Activated CD8-positive, alpha-beta memory T cell treated with anti-CD3 and anti-CD28 coated beads, Interleukin-2, amount 50 U/mL, for 24 hours (primary cell): ENCODE measurements at regions not wholly inside any gene's neighbourhood (a gene's known extent, or its start where the extent isn't known, plus 50 kb on each side); places are given as distances from the start of the nearest gene placed in this dataset.

Experiments
- DNase-seq: peaks from one replicate; pipeline ENCODE4 v3.0.0-alpha.2; 2020; ENCODE audit errors: extremely low read depth

- no peak for DNase-seq
Observed at GRCh38 chr4:24476282-24476681, 108.1 kb downstream of the DHX15 start.

DNA sequence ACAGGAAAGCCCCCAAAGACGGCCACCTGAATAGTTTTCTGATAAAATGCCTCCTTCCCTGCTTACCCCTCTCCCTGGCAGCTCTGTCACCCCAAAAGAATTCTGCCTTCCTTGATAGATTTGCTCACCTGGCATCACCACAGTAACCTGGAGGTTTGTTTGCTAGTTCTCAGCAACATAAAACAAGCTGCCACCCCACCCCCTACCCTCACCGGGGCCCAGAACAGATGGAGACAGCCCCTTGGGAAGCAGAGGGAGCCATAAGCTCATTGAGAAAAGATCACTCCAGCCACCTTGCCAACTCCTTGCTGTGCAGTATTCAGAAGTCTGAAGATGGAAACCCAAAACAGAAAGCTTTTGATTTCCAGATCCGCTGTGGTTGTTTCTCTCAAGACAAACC lies 108.6 kb downstream of the DHX15 start:
- no peak for DNase-seq

GRCh38 chr4:24473309-24473721 lies 111.0 kb downstream of the DHX15 start:
- DNase-seq = no peak

DNA sequence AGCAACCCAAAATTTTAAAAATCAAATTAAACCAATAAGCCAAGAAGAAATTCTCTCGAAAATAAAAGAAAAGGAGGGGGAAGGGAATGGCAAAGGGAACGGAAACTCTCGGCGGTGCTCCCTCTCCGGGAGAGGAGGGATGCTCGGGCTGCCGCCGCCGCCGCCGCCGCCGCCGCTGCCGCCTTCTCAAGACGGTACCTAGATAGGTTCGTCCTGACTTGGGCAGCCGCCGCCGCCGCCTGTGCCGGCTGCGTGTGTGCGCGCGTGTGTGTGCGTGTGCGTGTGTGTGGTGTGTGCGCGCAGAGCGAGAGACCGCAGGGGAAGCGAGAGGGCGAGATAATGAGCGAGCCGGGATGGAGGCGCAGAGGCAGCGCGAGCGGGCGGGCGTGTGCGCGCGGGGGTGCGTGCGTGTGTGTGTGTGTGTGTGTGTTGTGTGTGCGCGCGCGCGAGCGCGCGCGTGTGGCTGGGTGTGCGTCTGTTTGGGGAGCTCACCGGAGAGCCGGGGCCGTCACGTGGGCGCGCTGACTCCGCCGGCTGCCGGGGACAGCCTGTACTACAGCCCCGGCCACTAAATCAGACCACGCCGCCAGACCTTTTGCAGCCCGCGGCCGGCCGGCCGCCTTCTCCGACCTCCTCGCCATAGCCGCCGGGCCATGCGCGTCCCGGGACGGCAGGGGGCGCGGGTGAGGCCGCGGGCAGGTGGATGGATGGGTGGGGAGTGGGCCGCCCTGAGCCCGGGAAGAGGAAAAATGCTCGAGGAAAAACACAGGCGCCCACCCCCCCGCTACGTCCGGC lies 111.6 kb downstream of the DHX15 start:
- DNase-seq = no peak

- no peak for DNase-seq
Observed at GRCh38 chr4:24472161-24472510, 112.2 kb downstream of the DHX15 start.

DNA sequence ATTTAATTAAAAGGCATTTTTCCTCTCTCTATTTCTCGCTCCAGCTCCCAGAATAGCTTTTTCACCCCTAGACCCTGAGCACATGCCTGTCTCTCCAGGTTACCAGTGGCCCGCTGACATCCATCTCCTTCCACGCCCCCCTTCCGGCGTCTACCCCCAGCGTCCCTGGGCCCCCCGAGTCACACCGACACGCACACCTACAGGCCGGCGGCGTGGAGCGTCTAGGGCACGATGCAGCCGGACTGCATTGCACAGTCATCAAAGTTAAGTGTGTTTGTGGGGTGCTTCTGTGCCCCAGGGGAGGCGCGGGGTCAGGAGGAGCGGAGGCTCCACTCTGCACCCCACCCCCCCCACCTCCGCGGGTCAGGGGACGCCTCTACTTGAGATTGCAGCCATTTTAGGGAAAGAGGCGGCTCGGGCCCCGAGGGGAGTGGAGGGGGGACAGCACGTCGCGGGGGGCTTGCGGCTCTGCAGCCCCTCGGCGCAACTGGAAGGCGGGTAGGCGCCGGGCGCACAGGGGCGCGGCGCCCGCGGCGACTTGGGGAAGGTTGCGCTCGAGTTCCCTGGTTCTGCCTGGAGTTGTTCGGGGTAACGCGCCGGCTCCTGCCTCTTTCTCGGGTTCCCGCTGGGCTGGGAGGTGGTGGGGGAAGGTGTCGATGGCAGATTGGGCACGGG lies 112.7 kb downstream of the DHX15 start:
- no peak for DNase-seq

GRCh38 chr4:24470666-24471485 lies 113.5 kb downstream of the DHX15 start:
- DNase-seq = no peak

DNA sequence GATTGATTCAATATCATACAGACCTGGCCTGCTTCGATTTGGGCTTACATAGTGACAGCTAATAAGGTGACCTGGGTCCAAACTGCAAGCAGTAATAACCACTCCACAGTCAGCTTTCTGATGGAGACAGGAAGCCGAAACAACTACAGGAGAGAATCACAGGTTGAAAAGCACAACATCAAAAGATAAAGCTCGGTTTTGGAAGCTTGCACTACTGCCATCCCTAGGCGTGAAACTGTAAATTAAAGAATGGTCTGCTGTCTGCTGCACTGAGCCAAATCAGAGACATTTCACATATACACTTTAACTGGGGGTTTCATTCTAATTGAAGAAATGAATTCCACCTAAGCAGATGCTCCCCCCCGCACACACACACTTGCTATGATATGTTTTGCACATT lies 116.3 kb downstream of the DHX15 start:
- DNase-seq = no peak

DNA sequence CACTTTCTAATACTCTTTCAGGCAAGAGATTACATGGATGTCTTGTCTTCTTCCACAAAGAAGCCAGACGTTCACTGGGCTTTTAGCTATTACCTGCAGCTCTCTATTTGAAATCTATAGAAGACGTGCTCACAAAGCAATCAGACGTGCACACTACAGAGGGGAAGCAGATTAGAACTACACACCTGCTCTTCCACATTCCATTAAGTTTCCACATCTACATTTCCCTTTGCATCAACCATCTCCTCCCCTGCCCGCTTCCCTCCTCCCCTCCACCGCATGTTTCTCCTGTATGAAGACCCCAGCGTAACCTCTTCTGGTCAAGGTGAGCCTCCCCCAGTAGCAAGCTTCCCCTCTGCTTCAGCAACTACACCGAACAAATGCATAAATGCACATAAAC lies 119.8 kb downstream of the DHX15 start:
- no peak for DNase-seq

GRCh38 chr4:24456431-24456830 lies 127.9 kb downstream of the DHX15 start:
- no peak for DNase-seq

GRCh38 chr4:24453951-24454350 lies 130.4 kb downstream of the DHX15 start:
- no peak for DNase-seq

DNA sequence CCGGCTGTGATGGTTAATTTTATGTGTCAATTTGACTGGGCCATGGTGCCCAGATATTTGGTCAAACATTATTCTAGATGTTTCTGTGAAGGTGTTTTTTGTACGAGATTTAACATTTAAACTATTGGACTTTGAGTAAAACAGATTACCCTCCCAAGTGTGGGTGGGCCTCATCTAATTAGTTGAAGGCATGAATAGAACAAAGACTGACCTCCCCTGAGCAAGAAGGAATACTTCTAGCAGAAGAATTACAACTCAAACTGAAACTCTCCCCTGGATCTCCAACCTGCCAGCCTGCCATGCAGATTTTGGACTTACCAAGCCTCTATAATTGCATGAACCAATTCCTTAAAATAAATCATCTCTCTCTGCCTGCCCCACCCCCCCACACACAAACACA lies 132.5 kb downstream of the DHX15 start:
- DNase-seq = no peak

- DNase-seq = no peak
Observed at GRCh38 chr4:24443200-24443599, 141.2 kb downstream of the DHX15 start.

DNA sequence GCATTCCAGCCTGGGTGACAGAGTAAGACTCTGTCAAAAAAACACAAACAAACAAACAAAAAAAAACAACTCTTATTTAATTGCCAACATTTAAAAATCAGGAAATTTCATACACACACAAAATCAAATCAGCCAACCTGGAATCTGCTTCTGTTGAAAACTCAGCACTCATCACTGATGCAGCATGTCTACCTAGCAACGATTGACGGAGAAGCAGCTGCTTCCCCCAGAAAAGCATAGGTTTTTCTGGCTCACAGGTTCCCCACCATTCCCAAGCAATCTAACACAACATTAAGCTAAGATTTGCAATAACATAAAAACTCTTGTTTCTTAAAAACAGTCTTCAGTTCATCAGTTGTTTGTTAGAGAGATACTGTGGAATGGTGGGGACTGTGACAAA lies 143.6 kb downstream of the DHX15 start:
- no peak for DNase-seq

- no peak for DNase-seq
Observed at GRCh38 chr4:24434241-24434640, 150.1 kb downstream of the DHX15 start.

DNA sequence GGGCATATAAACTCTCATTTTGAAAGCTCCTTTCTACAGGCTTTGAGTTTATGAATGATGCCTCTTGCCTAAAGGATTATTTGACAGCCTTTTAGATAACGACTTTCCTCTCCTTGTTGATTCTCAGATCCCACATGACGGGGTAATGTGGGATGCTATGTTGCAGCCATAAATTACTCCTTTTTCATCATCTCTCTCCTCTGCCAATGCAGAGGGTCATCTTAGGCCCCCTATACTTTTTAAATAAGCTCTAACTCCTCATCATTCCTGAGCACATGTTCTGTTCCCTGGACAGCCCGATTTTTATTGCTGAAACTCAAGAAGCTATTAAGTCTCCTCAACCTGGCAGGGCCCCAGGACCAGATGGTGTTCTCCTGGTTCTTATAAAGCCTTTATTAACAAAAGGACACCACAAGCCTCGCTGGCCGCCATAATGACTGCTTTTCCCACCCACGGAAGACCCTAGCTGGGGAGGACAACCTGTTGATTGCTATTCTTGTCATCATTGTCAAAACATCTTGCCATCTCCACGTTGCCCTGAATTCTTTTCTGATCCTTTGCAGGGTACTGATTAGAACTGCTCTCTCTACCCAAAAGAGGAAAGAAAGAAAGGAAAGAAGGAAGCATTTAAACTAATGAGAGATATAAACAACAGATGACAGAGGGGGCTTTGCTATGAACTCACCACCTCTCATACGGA lies 150.7 kb downstream of the DHX15 start:
- DNase-seq = no peak

DNA sequence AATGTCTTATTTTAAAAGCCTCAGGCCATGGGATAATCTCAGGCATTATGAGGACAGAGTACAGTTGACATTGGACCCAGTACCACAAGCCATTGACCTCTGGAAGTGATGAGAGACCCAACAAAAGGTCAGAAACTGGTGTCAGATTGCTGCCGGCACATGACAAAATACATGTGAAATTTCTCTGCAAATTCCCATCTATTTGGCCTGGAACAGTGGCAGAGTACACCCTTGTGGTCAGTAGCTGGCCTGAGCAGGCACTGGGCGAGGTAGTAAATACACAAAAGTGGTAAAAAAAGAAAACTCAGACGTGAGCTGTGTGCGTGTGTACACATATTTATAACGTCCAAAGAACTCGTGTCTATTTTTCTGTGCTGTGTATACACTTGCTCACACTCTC lies 155.5 kb downstream of the DHX15 start:
- no peak for DNase-seq

DNA sequence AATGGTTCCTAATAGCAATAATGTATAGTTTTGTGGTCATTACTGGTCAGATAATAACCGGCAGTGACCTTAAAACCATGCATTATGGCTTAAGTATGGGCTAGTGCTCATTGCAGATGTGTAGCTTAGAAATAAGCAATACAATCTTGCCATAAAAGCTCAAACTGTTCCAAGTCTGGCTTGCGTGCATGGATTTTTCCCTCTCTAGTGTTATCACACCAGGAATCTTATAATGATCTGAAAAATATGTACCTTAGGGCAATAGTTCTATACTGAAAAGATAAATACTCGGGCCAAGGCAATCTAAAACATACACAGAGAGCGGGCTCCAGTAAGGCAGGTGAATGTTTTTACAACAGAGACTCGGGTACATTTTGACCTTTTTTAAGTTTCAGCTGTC lies 157.8 kb downstream of the DHX15 start:
- DNase-seq = no peak

DNA sequence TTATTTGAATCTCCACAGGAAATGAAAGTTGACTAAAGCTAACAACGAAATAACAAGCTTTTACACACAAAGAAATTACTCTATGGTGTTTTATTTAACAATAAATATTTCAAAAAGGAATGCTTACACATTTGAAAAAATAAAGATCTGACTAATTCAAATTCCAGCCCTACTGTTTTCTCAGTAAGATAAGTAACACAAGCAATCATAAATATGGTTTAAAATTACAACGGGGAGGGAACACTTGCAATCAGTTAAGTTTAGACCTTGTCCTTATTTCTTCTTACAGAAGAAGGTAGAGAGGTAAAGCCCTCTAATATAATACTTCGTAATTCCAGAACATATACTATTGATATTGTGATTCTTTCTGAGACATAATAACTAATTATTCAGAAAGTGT lies 158.5 kb downstream of the DHX15 start:
- DNase-seq = no peak

GRCh38 chr4:24423670-24424069 lies 160.7 kb downstream of the DHX15 start:
- DNase-seq = no peak

- no peak for DNase-seq
Observed at GRCh38 chr4:24422644-24423043, 161.7 kb downstream of the DHX15 start.
